GM21825 (cell line): ENCODE measurements at regions not wholly inside any gene's neighbourhood (a gene's known extent, or its start where the extent isn't known, plus 50 kb on each side); places are given as distances from the start of the nearest gene placed in this dataset.

Experiments
- ATAC-seq: cut with Tn5 transposase; IDR thresholded peaks from one replicate; pipeline ENCODE4 v1.9.1; 2021; ENCODE audit warnings: mild to moderate bottlenecking, moderate library complexity; ENCODE audit not compliant: unreplicated experiment

DNA sequence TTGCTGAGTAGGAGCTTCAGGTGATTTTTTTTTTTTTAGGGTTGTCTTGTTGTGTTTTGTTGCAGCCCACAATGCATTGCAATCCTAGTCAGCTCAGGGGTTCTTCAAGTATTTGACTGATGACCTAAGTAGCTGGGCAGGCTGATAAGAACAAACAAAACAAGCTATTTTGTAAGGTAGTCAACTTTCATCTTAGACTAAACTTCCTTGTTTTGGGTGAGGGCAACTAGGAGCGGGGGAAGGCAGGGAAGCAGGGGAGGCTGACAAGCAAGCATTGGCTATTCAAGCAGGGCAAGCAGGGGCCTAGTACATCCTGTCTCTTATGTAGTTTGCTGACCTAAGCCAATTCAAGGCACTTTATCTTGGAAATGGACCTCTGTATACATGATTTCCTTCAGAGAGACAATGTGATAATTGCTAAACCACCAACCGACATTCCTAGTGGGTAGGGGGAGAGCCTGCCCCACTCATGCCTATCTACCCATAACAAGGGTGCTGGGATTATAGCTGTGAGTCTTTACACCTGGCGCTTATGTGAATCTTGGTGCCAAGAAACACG, 163.3 kb upstream of the PRKCQ start:
- no peak for ATAC-seq

DNA sequence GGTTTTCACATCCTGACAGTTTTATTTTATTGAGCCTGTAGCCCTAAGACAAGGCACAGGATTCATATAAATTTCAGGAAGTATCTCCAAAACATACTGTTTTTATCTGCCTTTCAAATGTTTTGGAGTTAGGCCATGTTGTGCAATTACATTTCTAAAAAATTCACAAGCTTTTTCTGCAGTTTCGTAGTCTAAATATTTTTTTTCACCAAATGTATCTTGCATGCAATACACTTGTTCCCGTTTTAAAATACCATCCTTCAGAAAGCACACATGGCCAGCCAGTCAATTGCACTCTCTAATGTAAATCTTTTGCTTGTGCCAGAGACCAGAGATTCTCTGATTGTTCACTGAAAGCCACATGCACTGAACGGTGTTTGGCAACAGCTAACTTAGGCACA, 161.5 kb upstream of the PRKCQ start:
- no peak for ATAC-seq

DNA sequence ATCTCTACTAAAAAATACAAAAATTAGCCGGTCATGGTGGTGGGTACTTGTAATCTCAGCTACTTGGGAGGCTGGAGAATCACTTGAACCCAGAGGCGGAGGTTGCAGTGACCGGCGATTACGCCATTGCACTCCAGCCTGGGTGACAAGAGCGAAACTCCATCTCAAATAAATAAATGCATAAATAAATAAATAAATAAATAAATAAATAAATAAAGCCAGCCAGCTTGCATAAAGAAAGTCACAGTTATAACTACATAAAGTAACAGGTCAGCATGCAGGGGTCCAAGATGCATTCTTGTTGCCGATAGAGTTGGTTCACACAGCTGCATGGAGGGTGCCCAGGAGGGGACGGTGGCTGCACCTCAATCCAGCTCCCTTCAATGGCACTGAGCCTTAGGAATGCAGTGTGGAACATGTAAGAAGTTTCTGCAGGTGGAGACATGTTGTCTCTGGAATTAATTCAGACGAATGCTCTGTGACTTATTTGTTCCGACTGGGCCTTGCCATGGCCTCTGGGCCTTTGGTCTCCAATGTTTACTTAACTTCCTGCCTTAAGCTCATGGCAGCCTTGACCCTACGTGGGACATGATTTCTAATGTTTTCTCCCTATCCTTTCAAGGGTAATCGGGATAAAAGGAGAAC, 159.6 kb upstream of the PRKCQ start:
- ATAC-seq: no peak

DNA sequence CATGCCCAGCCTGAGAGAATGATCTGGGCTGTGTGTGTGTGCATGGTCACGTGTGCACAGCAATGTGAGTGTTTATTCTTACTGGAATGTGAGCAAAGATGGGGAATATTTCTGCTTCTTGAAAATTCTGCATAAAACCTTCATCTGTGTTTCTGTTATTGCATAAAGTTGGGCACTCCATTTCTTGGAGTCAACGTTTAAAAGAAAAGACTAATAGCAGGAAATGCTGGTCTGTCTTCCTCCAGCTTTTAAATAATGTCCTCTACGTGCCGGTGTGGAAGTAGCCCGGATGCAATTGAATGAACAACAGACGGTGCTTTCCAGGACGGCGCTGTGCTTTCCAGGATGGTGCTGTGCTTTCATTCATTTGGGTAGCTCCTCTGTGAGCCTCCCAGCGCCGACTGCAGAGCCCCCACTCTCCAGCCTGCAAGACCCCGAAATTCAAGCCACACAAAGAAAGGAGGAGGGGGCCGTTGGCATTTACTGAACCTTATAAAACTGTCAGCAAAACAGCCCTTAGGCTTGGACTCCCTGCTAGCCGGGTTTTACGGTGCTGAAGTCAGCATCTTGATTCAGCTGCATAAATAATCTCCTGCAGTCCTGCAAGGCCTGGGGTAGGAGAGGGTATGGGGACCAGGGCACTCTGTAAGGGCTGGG, 158.2 kb upstream of the PRKCQ start:
- no peak for ATAC-seq

DNA sequence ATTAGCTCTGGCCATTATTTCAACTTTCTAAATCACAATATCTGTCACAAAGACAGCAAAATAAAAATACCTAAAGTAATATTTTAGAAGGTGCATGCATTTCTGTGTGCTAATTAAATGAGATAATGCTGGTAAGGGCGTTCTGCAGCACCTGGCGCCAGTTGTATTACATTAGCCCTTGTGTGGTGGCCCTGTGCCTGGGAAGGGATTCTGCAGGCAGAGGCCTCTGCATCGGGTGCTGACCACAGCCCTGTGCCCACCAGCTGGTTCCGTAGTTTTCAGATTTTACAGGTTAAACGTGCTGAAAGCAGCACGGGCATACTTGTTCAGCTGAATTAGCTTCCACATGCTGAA, 157.7 kb upstream of the PRKCQ start:
- ATAC-seq: no peak

DNA sequence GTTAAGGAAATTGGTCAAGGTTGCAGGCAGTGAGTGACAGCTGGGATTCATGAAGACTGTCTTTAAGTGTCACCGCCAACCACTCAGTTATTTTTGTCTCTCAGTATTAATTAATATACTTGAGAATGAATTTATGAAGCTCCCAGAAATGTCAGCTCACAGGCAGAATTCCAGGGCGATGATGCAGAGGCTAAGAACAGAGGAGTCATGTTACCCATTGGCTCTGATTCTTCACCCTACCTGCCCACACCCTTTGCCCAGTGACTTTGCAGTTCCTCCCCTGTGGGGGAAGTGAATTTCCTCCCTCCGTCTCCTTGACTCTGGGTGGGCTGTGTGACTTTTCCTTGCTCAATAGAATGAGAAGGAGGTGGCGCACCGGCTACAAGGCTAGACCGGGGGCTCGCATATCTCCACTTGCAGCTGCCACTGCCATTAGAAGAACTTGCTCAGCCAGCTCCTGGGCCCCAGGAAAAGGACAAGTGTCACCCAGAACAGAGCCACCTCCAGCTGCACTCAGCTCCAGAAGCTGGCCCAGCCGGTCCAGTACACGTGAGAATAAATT, 157.1 kb upstream of the PRKCQ start:
- no peak for ATAC-seq

DNA sequence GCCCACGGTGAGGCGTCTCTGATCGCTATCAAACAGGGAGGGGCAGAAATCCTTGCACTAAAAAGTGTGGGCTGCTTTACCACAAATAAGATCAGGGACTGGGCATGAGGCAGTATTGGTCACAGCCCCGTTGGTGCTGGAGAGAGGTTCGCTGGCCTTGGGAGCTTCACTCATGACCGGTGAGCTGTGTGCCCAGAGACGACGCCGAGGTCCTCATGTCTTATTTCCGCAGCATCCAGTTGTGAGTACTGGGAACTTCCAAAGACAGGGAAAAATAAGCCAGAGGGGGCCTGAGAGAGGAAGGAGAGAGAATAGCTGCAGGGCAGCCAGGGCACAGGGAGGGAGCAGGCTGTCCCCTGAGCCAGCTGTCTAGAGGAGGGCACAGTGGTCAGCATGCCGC, 154.2 kb upstream of the PRKCQ start:
- ATAC-seq: no peak

DNA sequence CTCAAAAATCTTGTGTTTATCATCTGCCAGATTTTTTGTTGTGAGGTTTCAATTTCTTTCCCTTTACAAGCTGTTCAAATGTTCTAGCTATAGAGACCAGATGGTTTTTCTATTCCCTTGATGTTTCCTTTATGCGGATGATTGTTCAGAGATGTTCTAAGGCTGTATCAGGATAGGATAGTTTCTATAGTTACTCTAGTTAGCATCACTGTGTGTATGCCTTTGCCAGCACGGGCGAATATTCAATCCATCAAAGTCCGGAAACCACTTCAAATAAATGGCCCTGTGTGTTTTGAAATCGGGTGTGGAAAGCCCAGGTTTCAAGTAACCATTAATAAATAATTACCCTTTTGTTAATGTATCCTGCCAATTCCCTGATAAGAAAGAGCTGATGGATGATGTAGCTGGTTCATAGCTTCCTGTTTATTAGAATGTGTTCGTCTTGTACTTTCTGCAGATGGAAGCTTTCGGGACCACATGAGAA, 149.8 kb upstream of the PRKCQ start:
- ATAC-seq: no peak

DNA sequence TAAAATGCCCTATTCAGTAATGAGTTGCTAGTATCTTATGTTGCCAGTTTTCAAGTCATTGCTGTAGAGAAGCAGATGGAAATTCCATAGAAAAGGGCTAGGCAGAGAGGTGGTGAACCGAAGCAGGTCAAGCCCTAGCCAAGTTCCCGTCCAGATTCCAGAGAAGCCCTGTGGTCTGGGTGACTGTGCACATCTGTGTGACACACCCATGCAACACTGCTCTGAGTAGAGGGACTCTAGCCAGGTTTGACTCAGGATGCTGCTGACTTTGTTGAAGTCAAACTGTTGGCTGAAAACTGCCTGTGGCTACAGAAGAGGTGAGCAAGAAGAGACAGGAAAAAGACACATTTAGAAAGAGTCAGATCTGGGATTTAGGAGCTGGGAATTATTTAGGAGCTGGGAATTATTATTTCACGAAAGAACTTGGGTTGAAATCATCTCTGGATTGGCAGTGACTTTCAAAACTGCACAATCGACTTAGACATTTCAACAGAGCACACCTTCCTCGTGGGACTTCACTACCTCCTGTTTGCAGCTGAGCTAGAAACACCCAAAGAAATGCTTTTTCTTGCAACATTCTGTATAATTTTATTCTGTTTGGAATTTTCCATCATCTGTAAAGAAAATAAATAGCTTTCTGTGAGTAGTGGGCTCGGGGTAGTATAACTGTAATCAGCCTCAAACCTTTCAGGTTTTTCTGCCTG, 149.1 kb upstream of the PRKCQ start:
- ATAC-seq: no peak

DNA sequence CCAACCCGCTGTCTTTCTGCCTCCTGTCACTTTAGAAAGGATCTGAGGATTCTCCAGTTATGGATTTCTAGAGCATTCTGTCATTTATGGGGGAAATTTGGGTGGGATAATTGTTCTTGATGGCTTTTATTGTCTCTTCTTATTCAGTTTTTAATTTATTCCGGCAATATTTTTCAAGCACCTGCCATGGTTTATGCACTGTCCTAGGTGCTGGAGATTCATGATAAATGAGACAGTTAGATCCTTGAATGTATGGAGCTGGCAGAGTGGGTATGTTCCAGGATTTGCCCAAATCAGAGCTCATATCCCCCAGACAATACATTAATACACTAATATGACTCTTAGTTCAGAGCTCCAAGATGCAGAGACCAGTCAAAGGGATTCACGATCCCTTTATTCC, 146.8 kb upstream of the PRKCQ start:
- ATAC-seq: no peak

DNA sequence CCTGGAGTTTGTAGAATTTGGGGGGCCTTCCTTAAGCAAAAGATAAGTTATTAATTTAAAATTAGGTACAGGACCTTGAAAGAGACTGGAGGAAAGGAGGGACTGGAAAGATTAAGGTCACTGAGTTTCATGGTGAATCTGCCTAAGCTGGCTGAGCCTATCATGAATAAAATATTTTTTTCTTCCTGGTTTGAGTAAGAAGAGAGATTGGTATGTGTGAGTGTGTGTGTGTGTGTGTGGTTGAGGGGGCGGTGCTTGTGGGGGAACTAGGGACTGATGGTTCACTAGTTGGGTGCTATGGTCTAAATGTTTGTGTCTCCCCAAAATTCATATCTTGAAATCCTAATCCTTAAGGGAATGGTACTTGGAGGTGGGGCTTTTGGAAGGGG, 142.5 kb upstream of the PRKCQ start:
- ATAC-seq: no peak

DNA sequence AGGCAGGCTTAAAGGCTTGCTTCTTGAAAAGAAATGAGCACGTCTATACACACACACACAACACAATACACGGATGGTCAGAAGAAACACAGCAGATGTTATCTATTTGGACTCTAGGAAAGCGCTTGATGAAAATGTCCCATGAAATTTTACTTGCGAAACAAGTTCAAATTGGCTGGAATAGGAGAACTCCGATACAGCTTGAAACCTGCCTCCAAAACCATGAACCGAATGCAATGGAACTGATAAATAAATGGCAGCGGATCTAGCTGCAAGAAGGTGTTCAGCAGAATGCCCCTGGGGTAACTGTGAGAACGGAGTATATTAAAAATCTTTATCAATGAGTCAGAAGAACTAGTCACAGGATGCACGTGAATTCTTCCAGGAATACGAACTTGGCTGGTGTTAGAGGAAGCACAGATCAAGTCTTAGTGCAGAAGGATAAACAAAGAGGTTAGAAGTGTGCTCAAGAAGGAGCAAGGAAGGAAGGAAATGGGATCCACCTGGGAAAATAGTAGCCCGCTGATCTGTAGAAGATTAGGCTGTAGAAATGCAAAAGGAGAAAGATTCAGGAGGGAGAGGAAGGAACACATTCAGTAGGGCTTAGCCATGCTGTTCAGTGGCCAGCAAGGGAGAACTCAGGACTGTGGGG, 142.0 kb upstream of the PRKCQ start:
- ATAC-seq: no peak

DNA sequence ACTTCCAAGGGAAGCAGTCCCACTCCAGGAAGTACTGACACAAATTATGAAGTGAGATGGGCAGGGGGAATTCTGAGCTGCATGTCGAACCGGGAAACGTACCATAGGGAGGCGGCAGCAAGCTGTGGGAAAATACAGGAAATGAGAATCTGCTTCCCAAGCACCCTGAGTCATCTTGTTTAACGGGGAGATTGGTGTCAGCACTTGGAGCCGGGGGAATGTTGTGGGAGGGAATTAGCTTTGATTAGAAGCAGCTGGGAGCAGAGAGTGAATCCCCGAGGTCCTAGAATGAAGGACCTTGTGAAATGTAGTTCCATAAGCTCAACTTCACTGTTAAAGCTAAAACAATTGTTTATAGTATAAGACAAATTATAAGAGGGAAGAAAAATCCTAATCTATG, 141.4 kb upstream of the PRKCQ start:
- ATAC-seq: no peak

DNA sequence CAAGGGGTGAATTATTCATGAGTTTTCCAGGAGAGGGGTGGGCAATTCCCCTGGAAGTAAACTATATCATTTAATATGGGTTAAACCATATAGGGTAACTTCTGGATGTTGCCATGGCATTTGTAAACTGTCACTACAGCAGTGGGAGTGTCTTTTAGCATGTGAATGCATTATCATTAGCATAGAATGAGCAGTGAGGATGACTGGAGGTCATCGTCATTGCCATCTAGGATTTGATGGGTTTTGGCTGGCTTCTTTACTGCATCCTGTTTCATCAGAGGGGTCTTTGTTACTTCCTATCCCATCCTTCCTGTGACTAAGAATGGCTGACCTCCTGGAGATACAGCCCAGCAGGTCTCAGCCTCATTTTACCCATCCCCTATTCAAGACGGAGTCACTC, 139.5 kb upstream of the PRKCQ start:
- no peak for ATAC-seq

DNA sequence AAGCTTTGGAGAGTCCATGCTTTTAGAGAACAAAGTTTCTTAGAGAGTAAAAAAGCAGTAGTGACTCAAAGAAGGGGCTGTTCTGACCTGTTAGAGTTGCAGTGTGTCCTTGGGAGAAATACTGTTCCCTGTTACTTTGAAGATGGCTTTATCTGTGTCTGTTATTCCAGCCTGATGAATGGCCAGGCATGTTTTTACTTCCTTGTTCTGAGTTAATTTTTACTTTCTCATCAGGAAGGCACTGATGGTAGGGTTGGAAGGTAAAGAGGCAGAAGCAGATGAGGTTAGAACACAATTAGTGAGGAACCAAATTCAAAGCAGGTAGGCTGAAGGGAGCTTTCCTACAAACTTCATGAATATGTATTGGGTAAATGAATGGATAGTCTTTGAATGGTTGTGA, 138.5 kb upstream of the PRKCQ start:
- ATAC-seq: no peak

DNA sequence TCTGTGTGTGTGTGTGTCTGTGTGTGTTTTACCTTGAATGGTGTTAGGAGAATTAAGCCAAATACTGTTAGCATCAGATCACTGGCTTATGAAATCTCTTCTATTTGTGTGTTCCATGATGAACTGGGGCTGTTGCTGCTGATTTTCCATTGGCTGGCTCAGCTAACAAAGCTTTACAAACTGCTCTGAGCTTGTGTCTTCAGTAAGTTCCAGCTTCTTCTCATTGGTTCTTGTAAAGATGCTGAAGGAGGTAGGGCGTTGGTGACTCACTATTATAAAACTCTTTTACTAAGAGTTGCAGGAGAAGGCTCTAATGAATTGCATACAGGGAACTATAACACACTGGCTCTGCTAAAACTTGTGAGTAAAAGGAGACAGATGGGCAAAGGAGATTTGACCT, 136.4 kb upstream of the PRKCQ start:
- ATAC-seq: no peak

DNA sequence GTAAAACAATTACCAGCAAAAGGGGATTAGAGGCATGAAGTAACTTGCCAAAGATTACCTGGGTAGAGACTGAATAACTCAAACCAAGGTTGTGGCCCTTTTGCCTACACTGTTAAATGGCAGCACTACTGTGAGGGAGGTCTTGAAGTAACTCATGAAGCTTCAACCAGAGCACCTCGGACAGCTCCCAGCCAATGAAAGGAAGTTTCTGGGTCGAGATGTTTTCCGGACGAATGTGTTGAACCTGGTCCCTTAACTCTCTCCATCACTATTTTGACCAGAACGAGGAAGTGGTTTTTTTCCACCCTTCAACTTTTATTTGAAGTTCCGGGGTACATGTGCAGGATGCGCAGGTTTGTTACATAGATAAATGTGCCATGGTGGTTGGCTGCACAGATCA, 133.6 kb upstream of the PRKCQ start:
- no peak for ATAC-seq

DNA sequence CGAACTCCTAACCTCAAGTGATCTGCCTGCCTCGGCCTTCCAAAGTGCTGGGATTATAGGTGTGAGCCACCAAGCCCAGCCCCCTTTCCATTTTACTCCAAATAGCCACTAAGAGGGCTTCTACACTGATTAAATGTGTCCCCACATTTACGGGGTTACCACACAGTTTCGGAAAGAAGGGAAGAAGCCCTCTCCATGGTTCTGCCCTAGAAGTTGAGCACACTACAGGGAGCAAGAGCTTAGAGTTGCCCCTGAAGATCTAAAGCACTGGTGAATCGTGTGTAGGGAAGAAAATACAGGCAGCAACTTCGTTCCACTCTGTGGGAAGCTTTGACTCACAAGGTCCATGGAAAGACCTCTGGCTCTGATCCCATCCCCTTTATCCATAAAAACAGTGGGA, 133.0 kb upstream of the PRKCQ start:
- ATAC-seq: no peak

DNA sequence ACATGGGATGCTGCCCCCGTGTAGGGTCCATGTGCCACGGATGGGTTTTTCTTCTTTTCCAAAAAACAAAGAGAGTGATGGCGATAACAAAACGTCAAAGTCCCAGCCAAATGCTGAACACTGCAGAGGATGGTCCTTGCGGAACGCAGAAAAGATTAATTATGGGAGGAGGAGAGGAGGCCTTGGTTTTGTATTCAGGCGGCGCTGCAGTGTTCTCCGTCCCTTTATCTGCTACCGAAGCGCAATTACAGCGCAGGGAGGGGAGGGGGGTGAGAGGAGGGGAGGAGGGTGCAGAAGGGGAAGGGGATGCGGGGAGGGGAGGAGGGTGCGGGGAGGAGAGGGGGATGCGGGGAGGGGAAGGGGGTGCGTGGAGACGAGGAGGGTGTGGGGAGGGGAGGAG, 131.8 kb upstream of the PRKCQ start:
- no peak for ATAC-seq

DNA sequence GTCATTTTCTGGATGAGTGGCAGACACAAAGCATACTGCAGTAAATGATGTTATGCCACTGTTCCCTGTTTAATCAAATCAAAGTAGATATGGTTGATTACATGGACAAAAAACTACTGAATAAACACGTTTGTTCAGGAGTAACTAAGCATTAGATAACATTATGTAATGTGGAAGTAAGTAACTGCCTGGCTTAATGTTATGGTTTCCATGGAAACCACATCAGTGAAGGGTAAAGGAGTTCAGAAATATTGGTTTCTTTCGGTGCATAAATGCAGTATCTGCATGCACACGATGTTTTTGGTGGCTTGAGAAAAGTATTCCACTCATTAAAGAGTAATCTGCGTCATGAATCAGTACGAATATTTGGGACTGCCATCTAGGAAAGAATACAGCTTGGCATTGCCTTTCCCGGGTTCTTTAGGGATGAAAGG, 131.3 kb upstream of the PRKCQ start:
- ATAC-seq: no peak

DNA sequence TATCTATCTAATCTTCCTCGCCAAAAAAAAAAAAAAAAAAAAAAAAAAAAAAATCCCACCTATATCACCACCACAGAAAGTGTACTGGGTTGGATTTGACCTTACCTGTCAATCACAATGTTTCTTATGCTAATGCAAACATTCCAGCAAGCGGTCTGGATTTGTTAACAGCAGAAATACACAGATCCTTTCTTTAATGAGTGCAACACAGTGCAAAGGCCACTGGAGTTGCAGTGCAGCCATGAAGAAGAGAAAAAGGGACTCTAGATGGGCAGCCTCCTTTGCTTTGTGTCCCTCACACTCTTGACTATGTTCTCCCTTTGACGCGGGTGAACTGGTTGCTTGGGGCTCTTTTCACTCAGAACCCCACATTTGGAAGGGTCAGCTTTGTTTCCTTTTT, 127.3 kb upstream of the PRKCQ start:
- no peak for ATAC-seq
